CD14-positive monocyte (primary cell): ENCODE measurements at regions not wholly inside any gene's neighbourhood (a gene's known extent, or its start where the extent isn't known, plus 50 kb on each side); places are given as distances from the start of the nearest gene placed in this dataset.

Source experiments
- DNase-seq, 3 donors: peaks; one replicate each; pipeline ENCODE4 v3.0.0-alpha.2; 2011 to 2022
- H2AFZ ChIP-seq: 2 replicates; pipeline ENCODE4 v1.6.0; 2012; ENCODE audit warnings: mild to moderate bottlenecking, low read depth, low read length, inconsistent platforms; ENCODE audit not compliant: insufficient read depth, poor library complexity, severe bottlenecking
- H3K27ac ChIP-seq, 2 donors: 1 replicate in 1 of 2; 2 replicates in 1 of 2; pipeline ENCODE4 v1.5.1; 2012 to 2013; ENCODE audit warnings: low read length in 2 of 2, control low read depth in 1 of 2, inconsistent platforms in 1 of 2, low read depth in 1 of 2, mild to moderate bottlenecking in 1 of 2
- H3K27me3 ChIP-seq, 2 donors: one replicate each; pipeline versions ENCODE4 v1.6.0 to v1.6.1; 2011 to 2013; ENCODE audit warnings: low read length in 2 of 2; ENCODE audit not compliant: control insufficient read depth in 2 of 2, insufficient read depth in 2 of 2
- H3K36me3 ChIP-seq, 2 donors: replicated peaks in 1 of 2; 1 replicate in 1 of 2; 2 replicates in 1 of 2; pipeline versions ENCODE4 v1.5.1 to v1.6.1; 2012 to 2013; ENCODE audit warnings: low read length in 2 of 2, control low read depth in 1 of 2, inconsistent platforms in 1 of 2, mild to moderate bottlenecking in 1 of 2; ENCODE audit not compliant: insufficient read depth in 2 of 2, control insufficient read depth in 1 of 2
- H3K4me1 ChIP-seq, 2 donors: 1 replicate in 1 of 2; 2 replicates in 1 of 2; pipeline versions ENCODE4 v1.5.1 to v1.6.1; 2012 to 2013; ENCODE audit warnings: low read length in 2 of 2, control low read depth in 1 of 2, inconsistent platforms in 1 of 2, mild to moderate bottlenecking in 1 of 2, moderate library complexity in 1 of 2; ENCODE audit not compliant: insufficient read depth in 2 of 2, control insufficient read depth in 1 of 2
- H3K4me2 ChIP-seq: replicated peaks from 2 replicates; pipeline ENCODE3; 2012; ENCODE audit warnings: low read length, moderate library complexity, mild to moderate bottlenecking; ENCODE audit not compliant: poor library complexity, severe bottlenecking; ENCODE audit errors: extremely low read depth
- H3K4me3 ChIP-seq, 3 experiments: fragments of 200-600 bp in 1 of 3; sonication (generic) in 1 of 3; replicated peaks in 1 of 3; 1 replicate in 2 of 3; 2 replicates in 1 of 3; pipeline ENCODE4 v1.5.1; 2011 to 2013; ENCODE audit warnings: low read length in 3 of 3, mild to moderate bottlenecking in 3 of 3, control low read depth in 2 of 3, low read depth in 2 of 3, inconsistent platforms in 1 of 3, moderate library complexity in 1 of 3
- H3K79me2 ChIP-seq: 2 replicates; pipeline ENCODE4 v1.6.0; 2012; ENCODE audit warnings: mild to moderate bottlenecking, control low read depth, inconsistent platforms, low read length, moderate library complexity; ENCODE audit not compliant: insufficient read depth
- H3K9ac ChIP-seq: 2 replicates; pipeline ENCODE4 v1.6.0; 2017; ENCODE audit warnings: low read length, mild to moderate bottlenecking; ENCODE audit not compliant: insufficient read depth, poor library complexity, severe bottlenecking
- H3K9me3 ChIP-seq, 2 donors: replicated peaks in 1 of 2; 1 replicate in 1 of 2; 2 replicates in 1 of 2; pipeline versions ENCODE4 v1.5.1 to v1.6.1; 2012 to 2013; ENCODE audit warnings: low read length in 2 of 2, control low read depth in 1 of 2; ENCODE audit not compliant: control insufficient read depth in 1 of 2, insufficient read depth in 1 of 2
- H4K20me1 ChIP-seq: 2 replicates; pipeline ENCODE4 v1.6.0; 2012; ENCODE audit warnings: mild to moderate bottlenecking, low read length, control low read depth, moderate library complexity; ENCODE audit not compliant: insufficient read depth
- H3K27ac Mint-ChIP-seq, 7 donors: one replicate each; pipeline ENCODE4 v1.8.0; 2020; ENCODE audit warnings: mild to moderate bottlenecking in 7 of 7, mixed read lengths in 7 of 7, moderate library complexity in 6 of 7, inconsistent platforms in 2 of 7
- H3K27me3 Mint-ChIP-seq, 3 donors: one replicate each; pipeline ENCODE4 v1.8.0; 2021 to 2022; ENCODE audit warnings: low read depth in 3 of 3, mild to moderate bottlenecking in 3 of 3, mixed read lengths in 3 of 3, moderate library complexity in 3 of 3, inconsistent platforms in 1 of 3
- H3K36me3 Mint-ChIP-seq, 2 donors: one replicate each; pipeline ENCODE4 v1.8.0; 2020; ENCODE audit warnings: mixed read lengths in 2 of 2, inconsistent platforms in 1 of 2, mild to moderate bottlenecking in 1 of 2
- H3K4me1 Mint-ChIP-seq: one replicate; pipeline ENCODE4 v1.8.0; 2020; ENCODE audit warnings: mild to moderate bottlenecking, mixed read lengths
- H3K4me3 Mint-ChIP-seq, 2 donors: one replicate each; pipeline ENCODE4 v1.8.0; 2020; ENCODE audit warnings: mild to moderate bottlenecking in 2 of 2, mixed read lengths in 2 of 2, moderate library complexity in 1 of 2
- H3K9me3 Mint-ChIP-seq, 7 donors: one replicate each; pipeline ENCODE4 v1.8.0; 2020 to 2022; ENCODE audit warnings: mixed read lengths in 7 of 7, mild to moderate bottlenecking in 6 of 7, moderate library complexity in 6 of 7, inconsistent platforms in 2 of 7
- CTCF ChIP-seq: fragments of 200-600 bp; IDR thresholded peaks from one replicate; pipeline ENCODE4 v1.8.0; 2022; ENCODE audit warnings: antibody characterized with exemption, mild to moderate bottlenecking
- WGBS: methylation state at CpG from one replicate; pipeline ENCODE4 v1.1.5; 2013; ENCODE audit warnings: missing lambda C conversion rate; ENCODE audit not compliant: insufficient coverage; 5-methylcytosine and 5-hydroxymethylcytosine counted together
- intact Hi-C, 2 donors: fragments of 100-400 bp; cut with micrococcal nuclease; formaldehyde crosslinking; loops; one replicate each; pipeline versions ENCODE4 v1.15.0 to v1.15.1; 2023

GRCh38 chr4:176436293-176436973 is 116.7 kb downstream of the SPCS3 start:
- Histone ChIP-seq H3K4me2 (no peak overlapping the region), H3K36me3 (no peaks in the 10 kb centered on the region), H3K79me2 (no peaks in the 10 kb centered on the region), H3K27me3 (no peaks in the 10 kb centered on the region), H3K4me1 (no peaks in the 10 kb centered on the region), H3K27ac (no peak overlapping the region), H3K4me3 (no peak overlapping the region), H4K20me1 (no peaks in the 10 kb centered on the region), H3K9ac (no peak overlapping the region), H3K9me3 (peaks cover 0 to 3% of the 10 kb centered on the region in 2 donors), H2AFZ (no peak overlapping the region)
- WGBS = 86% methylated on average over 1 of the region's 5 CpGs
- intact Hi-C loops = no loop called here
- TF ChIP-seq CTCF = no peak
- Mint-ChIP-seq H3K36me3 (no peaks in the 10 kb centered on the region), H3K4me3 (no peak overlapping the region), H3K27me3 (no peaks in the 10 kb centered on the region), H3K4me1 (no peaks in the 10 kb centered on the region), H3K27ac (no peak overlapping the region), H3K9me3 (peaks cover 0 to 6% (median 1%) of the 10 kb centered on the region in 7 donors)
- DNase-seq = no peak

GRCh38 chr4:176437756-176438155 is 118.0 kb downstream of the SPCS3 start:
- TF ChIP-seq CTCF = no peak
- no peaks in the 10 kb centered on the region for H3K79me2 ChIP-seq
- no peak overlapping the region for H3K9ac ChIP-seq
- no peak overlapping the region for H3K4me3 ChIP-seq
- H2AFZ ChIP-seq = no peak overlapping the region
- H3K4me1 ChIP-seq = no peaks in the 10 kb centered on the region
- intact Hi-C loops = no loop called here
- Mint-ChIP-seq H3K27me3 (peaks cover 0 to 1% (median 0%) of the 10 kb centered on the region in 3 donors), H3K27ac (no peak overlapping the region), H3K4me1 (no peaks in the 10 kb centered on the region), H3K9me3 (peaks cover 0 to 6% (median 2%) of the 10 kb centered on the region in 7 donors), H3K4me3 (no peak overlapping the region), H3K36me3 (no peaks in the 10 kb centered on the region)
- DNase-seq = no peak
- no peak overlapping the region for H3K4me2 ChIP-seq
- no peaks in the 10 kb centered on the region for H3K27me3 ChIP-seq
- no peak overlapping the region for H3K27ac ChIP-seq
- peaks cover 0 to 10% of the 10 kb centered on the region in 2 donors for H3K9me3 ChIP-seq
- no peaks in the 10 kb centered on the region for H3K36me3 ChIP-seq
- no CpG with 5 or more reads among the region's 1 CpG for WGBS
- no peaks in the 10 kb centered on the region for H4K20me1 ChIP-seq
